GM12864 (cell line): ENCODE measurements at regions not wholly inside any gene's neighbourhood (a gene's known extent, or its start where the extent isn't known, plus 50 kb on each side); places are given as distances from the start of the nearest gene placed in this dataset.
"Not testable (repeated sequence)": the region's sequence is repeated elsewhere in the genome, so short reads cannot be mapped to it uniquely, and the experiment has no call there.

Experiments used
- DNase-seq: peaks from one replicate; pipeline ENCODE4 v3.0.0-alpha.2; 2011; ENCODE audit warnings: low read depth
- H3K4me3 ChIP-seq: 2 replicates; pipeline ENCODE4 v1.5.1; 2011; ENCODE audit warnings: mild to moderate bottlenecking, low read depth, low read length, control low read depth
- CTCF ChIP-seq: IDR thresholded peaks from 2 replicates; pipeline ENCODE4 v1.5.1; 2011; ENCODE audit warnings: low read depth, mild to moderate bottlenecking, moderate library complexity, low read length, control low read depth, inconsistent platforms; ENCODE audit errors: missing control alignments

- H3K4me3 ChIP-seq = no peak overlapping the region
- no peak for DNase-seq
- no peak for TF ChIP-seq CTCF
Measured at GRCh38 chr1:96116731-96117130, 604.9 kb upstream of the PTBP2 start.

GRCh38 chr1:96130432-96130831 lies 591.2 kb upstream of the PTBP2 start:
- no peak overlapping the region for H3K4me3 ChIP-seq
- no peak for TF ChIP-seq CTCF
- no peak for DNase-seq

- no peak overlapping the region for H3K4me3 ChIP-seq
- no peak for DNase-seq
- TF ChIP-seq CTCF = no peak
Measured at GRCh38 chr1:96144636-96145035, 576.9 kb upstream of the PTBP2 start.

DNA sequence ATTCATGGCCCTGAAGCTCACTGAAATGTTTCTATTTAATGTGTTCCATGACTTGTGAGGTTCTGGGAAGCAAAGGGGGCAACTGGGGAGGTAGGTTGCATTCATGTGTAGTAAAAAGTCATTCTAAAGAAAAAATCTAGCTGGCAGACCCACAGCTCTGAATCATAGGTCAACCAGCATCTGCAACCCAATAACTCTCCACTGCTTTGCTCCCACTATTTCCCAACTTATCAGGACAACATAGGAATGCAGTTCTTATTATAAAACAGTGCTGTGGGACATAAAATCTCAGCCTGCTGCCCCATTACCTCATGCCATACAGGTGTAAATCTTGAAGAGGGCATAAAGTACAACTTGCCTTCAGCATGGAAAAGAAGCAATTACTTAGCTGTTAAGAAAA lies 576.1 kb upstream of the PTBP2 start:
- DNase-seq = no peak
- TF ChIP-seq CTCF = no peak

DNA sequence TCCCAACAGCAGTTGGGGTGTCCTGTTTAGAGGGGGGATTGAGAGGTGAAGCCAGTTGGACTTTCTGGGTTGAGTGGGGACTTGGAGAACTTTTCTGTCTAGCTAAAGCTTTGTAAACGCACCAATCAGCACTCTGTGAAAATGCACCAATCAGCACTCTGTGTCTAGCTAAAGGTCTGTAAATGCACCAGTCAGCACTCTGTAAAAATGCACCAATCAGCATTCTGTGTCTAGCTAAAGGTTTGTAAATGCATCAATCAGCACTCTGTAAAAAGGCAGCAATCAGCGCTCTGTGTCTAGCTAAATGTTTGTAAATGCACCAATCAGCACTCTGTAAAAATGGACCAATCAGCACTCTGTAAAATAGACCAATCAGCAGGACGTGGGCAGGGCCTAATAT lies 568.6 kb upstream of the PTBP2 start:
- not testable (repeated sequence) for H3K4me3 ChIP-seq, DNase-seq

More for the DNA sequence above, 576.1 kb upstream of the PTBP2 start:
- H3K4me3 ChIP-seq = no peak overlapping the region

- DNase-seq = no peak
- H3K4me3 ChIP-seq = no peak overlapping the region
- TF ChIP-seq CTCF = no peak
Measured at GRCh38 chr1:96157101-96157500, 564.5 kb upstream of the PTBP2 start.

GRCh38 chr1:96159379-96159778 lies 562.2 kb upstream of the PTBP2 start:
- no peak for DNase-seq
- no peak for TF ChIP-seq CTCF

DNA sequence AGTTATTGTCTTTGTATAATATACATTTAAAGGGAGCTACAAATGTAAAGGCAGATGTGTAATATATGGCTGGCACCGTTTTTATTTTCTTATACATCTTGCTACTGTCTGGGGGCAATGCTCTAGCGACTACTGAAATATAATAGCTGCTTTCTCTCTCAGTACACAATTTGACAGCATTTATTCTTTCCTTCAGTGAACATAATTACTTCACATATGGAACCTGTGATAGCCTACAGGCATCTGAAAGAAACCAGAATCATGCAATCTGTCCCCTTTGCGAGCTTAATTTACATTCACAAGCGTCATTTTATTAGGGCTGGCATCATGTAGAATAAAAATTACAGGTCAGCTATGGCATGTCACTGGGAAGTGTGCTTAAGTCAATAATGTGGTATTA lies 557.5 kb upstream of the PTBP2 start:
- no peak for TF ChIP-seq CTCF
- no peak overlapping the region for H3K4me3 ChIP-seq
- no peak for DNase-seq

More at GRCh38 chr1:96159379-96159778, 562.2 kb upstream of the PTBP2 start:
- no peak overlapping the region for H3K4me3 ChIP-seq
